ENCODE measurements at regions not wholly inside any gene's neighbourhood (a gene's known extent, or its start where the extent isn't known, plus 50 kb on each side); places are given as distances from the start of the nearest gene placed in this dataset.

DNA sequence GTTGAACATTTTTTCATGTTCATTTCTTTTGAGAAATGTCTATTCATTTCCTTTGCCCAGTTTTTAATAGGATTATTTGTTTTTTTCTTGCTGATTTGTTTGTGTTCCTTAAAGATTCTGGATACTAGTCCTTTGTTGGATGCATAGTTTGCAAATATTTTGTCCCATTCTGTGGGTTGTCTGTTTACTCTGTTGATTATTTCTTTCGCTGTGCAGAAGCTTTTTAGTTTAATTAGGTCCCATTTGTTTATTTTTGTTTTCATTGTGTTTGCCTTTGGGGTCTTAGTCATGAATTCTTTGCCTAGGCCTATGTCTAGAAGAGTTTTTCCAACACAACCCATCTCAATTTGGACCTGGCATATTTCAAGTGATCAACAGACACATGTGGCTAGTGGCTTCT, 116.1 kb upstream of the GALNT2 start:
- TF ChIP-seq, protein P1, sequence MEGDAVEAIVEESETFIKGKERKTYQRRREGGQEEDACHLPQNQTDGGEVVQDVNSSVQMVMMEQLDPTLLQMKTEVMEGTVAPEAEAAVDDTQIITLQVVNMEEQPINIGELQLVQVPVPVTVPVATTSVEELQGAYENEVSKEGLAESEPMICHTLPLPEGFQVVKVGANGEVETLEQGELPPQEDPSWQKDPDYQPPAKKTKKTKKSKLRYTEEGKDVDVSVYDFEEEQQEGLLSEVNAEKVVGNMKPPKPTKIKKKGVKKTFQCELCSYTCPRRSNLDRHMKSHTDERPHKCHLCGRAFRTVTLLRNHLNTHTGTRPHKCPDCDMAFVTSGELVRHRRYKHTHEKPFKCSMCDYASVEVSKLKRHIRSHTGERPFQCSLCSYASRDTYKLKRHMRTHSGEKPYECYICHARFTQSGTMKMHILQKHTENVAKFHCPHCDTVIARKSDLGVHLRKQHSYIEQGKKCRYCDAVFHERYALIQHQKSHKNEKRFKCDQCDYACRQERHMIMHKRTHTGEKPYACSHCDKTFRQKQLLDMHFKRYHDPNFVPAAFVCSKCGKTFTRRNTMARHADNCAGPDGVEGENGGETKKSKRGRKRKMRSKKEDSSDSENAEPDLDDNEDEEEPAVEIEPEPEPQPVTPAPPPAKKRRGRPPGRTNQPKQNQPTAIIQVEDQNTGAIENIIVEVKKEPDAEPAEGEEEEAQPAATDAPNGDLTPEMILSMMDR (conservative IDR thresholded peaks at IDR 0.05; ENCODE audit: low read depth, low read length): no peak
- DNase-seq (ENCODE audit: low read depth): no peak
- H3K4me3 ChIP-seq (ENCODE audit: low read length): no peak overlapping the region

DNA sequence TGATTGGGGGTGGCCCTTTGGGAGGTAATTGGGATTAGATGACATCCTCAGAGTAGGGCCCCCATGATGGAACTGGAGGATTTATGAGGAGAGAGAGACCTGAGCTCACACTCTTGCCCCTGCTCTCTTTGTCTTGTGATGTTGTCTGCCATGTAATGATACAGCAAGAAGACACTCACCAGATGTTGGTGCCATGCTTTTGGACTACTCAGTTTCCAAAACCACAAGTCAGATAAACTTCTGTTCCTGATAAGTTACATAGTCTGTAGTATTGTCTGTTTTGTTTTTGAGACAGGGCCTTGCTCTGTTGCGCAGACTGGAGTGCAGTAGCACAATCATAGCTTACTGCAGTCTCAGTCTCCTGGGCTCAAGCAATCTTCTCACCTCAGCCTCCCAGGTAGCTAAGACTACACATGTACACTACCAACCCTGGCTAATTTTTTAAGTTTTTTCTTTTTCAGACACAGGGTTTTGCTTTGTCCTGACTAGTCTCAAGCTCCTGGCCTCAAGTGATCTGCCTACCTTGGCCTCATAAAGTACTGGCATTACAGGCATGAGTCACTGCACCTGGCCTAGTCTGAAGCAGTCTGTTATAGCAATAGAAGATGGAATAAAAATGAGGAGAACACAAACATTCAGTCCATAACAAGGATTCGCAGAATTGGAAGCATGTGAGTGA, 115.0 kb upstream of the GALNT2 start:
- no peak overlapping the region for H3K4me3 ChIP-seq (ENCODE audit: low read length)
- DNase-seq (ENCODE audit: low read depth): no peak
- TF ChIP-seq, protein P1 (conservative IDR thresholded peaks at IDR 0.05; ENCODE audit: low read depth, low read length): no peak

DNA sequence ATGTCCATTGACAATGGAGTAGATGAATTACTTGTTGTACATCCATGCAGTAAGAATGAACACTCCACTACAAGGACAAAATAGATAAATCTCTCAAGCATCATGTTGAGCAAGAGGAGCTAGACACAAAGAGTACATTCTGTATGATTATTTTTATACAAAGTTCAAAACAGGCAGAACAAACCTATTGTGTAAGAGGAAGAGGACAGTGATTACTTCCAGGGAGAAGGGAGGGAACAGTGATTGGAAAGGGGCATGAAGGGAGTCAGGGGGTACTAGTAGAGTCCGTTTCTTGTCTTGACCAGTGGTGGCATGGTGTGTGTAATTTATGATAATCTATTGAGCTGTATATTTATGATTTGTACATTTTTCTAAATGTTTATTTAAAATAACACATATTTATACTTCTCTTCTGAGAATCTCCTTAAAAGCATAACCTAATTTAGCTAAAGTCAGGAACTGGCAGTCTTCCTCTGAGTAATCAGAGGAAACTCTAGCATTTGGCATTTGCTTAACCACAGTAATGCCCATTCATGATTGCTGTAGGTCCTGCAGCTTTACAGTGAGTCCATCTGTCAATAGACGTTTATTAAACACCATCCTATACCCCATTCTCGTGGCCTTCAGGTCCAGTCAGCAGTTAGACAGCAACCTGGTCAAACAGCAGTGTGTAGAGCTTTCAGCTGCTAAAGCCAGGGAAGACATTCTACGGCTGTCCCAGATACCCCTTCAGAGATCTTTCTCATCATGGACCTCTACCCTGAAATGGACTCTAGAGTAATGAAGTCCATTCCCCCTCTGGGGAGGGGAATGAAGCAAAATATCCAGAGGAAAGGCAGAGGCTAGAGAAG, 114.1 kb upstream of the GALNT2 start:
- TF ChIP-seq, protein P1 (conservative IDR thresholded peaks at IDR 0.05; ENCODE audit: low read depth, low read length): no peak
- DNase-seq (ENCODE audit: low read depth): no peak
- H3K4me3 ChIP-seq (ENCODE audit: low read length): no peak overlapping the region

DNA sequence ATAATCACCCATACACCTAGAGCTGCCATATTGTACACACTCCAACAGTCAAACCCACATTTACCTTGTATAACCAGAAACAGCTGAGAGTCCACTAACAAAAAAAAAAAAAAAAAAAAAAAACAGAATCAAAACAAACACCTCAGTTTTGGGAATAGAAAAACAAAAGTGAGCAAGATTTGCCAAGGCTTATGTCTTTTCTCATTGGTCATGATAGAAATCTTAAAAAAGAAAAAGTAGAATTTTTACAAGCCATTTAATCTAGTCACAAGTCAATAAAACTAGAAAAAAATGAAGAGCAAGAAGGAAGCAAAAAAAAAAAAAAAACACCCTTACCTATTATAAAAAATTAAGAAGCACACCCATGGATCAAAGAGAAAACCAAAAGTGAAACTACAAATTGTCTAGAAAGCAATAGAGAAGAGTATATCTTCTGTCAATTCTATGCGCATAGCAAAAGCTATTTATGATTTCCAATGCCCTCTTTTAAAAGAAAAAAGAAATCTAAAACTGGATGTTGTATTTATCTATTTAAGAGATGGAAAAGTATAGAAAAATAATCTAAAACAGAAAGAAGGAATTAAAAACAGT, 113.2 kb upstream of the GALNT2 start:
- no peak overlapping the region for H3K4me3 ChIP-seq (ENCODE audit: low read length)
- DNase-seq (ENCODE audit: low read depth): no peak

DNA sequence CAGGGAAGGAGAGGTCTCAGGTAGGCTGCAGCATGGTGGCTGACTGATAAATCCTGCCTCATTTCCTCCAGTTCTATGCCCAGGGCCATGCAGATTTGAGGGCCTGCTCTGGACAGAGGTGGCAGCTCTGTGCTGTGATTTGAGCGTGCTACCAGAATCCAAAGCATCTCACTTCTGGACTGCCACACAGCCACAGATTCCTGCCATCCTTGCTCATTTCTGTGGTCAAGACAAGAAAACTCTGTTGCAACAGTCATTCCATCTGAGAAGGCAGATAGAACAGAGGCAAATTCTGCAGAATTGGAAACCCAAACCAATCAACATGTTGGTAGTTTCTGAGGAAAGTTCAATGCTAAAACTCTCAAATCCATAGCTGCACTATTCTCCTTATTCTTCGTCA, 102.8 kb upstream of the GALNT2 start:
- H3K4me3 ChIP-seq (ENCODE audit: low read length): no peak overlapping the region
- TF ChIP-seq, protein P1 (conservative IDR thresholded peaks at IDR 0.05; ENCODE audit: low read depth, low read length): no peak
- no peak for DNase-seq (ENCODE audit: low read depth)

More for the DNA sequence above, 113.2 kb upstream of the GALNT2 start:
- TF ChIP-seq, protein P1 (conservative IDR thresholded peaks at IDR 0.05; ENCODE audit: low read depth, low read length): no peak

DNA sequence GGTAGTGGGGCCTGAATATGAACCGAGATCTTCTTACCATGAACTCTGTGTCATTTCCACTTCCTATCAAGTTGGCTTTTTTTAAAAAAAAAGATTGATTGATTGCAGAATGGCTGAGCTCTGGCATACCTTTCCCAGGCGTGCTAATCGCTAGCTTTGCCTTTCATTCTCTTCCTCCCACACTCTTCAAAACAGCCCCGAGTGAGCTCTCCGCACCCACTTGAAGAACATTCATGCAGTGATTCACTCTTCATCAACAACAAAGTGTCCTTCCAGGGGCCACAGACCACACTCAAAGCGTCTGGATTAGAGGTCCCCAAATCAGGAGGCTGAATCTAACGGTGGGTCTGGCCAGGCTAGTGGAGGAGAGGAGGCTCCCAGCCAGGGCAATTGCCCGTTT, 96.3 kb upstream of the GALNT2 start:
- no peak overlapping the region for H3K4me3 ChIP-seq (ENCODE audit: low read length)
- TF ChIP-seq, protein P1 (conservative IDR thresholded peaks at IDR 0.05; ENCODE audit: low read depth, low read length): no peak
- DNase-seq (ENCODE audit: low read depth): no peak
